Retina (tissue), 1 donor: ENCODE measurements at regions not wholly inside any gene's neighbourhood (a gene's known extent, or its start where the extent isn't known, plus 50 kb on each side); places are given as distances from the start of the nearest gene placed in this dataset.
"Not testable (repeated sequence)": the region's sequence is repeated elsewhere in the genome, so short reads cannot be mapped to it uniquely, and the experiment has no call there.

ENCODE experiments used
- DNase-seq: peaks from one replicate; pipeline ENCODE4 v3.0.0-alpha.2; 2016

DNA sequence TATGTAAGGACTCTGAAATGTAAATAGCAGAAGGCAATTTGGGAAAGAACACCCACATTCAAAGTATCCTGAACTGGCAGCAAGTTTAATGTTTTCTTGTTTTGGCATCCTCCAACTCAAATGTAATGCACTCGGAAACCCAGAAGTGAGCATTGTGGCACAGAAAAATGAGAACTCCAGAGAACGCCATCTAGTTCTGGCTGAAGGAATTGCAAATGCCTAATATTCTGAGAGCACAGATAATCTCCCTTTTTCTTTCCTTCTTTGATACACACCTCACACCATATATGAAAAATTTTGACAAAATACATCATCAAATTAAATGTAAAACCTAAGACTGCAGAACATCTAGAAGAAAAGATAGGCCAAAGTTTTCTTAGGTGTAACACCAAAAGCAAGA is 52.1 kb downstream of the PWWP3B start:
- no peak for DNase-seq

DNA sequence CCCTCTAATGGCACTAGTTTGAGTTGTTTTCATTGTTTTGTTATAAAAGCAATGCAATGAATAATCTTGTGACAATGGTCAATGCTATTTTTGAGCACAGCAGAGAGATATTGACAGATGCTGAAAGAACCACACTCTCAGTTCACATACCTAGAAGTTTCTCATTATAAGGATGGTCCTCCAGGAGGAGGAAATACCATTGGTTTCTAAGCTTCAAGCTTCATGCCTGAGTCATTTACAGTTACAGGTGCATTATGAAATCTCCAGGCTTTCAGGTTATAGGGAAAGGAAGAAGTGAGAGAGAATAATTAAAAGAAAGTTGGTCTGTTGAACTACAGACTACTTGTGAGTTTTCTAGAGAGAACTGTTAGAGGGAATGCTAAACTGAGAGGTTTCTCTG is 75.3 kb downstream of the PWWP3B start:
- no peak for DNase-seq

DNA sequence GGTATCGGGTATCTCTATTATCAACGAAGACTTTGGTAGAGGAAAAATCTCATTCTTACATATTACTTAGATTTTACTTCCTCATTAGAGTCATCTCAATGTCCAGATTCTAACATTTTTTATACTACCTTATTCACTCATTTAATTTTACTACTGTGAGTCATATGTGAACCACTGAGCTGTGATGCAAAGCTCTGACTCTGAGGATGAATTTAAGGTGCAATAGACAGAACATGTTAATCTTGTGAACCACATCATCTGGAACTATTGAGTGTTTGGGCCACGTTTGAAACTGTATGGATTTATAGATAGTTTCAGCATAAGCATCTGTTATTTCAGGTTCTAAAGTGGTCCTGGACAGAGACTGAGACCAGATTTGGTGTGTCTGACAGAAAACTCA is 78.4 kb downstream of the PWWP3B start:
- DNase-seq, result no peak

DNA sequence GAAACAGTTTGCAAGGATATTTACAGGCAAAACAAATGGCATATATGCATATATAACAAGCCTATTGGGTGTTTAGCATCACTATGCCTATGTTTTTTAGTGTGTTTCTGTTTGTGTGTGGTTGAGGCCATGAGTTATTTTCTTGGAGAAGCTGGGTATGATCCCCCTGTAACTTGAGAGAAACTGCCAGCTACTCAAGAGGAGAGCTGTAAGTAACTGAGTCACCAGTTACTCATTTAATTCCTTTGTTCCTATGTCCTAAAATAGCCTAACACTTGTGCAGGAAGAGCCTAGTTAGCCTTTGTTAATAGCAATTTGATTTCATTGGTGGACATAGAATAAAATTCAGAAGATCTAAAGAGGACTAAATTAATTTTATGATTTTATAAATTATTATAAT is 79.1 kb downstream of the PWWP3B start:
- no peak for DNase-seq

DNA sequence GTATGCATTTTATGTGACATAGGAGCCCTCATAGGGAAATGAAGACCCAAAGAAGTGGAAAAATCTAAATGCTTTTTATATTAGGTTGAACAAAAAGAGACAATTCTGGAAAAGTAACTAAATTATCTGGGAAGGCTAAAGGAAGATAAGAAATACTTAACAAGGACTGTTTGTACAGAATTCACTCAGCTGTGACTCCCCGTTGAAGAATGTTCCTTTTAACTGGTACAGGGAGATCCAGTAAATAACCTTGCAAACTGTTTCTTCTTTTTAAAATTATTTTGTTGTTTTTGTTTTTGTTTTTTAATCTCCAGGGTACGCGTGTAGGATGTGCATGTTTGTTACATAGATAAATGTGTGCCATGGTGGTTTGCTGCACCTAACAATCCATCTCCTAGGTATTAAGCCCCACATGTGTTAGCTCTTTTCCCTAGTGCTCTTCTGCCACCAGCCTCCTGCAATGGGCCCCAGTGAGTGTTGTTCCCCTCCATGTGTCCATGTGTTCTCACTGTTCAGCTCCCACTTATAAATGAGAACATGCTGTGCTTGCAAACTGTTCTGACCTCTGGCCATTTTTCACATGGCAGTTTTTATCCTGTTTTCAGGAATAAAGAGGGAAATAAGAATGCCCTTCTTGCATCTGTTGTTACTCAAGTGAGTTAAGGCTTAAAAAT is 81.7 kb downstream of the PWWP3B start:
- no peak for DNase-seq

DNA sequence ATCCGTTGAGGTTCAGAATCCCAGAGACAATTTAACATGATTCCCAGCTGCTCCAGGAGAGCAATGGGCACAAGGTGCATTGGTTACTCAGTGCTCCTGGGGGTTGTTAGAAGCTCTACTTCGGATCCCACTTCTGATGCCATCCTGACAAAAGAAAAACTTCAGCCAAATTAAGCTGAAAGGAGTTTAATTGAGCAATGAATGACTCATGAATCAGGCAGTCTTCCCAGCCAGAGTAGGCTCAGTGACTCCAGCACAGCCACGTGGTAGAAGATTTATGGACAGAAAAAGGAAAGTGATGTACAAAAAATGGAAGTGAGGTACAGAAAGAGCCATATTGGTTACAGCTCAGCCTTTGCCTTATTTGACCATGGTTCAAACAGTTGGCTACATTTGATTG is 95.7 kb downstream of the PWWP3B start:
- no peak for DNase-seq

DNA sequence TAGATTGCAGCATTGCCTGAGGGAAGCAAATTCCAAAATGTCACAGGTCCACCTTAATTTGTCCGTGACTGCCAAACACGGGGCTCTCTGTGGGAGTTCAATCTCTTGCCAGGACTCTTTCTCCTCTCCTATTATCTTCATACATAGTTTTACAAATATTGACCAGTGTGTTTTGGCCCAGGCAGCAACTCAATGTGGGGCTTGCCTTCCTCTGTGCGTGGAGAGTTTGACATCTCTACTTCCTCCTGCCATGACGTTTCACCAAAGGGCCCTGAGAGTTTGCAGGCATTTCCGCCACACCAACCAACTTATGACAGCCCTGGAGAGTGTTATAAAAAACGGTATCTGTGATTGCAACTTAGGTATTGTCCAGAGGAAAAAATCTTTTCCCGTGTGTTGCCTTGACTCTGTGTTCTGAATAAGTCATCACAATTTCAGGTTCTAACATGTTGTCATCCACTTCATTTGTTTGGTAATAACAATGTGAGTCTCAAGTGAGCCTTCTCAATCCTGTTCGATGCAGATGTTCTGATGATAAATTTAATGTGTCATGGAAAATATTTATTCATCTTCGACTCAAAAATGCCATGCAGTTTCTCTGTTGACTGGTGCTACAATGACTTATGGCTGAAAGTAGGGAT is 106.0 kb downstream of the PWWP3B start:
- DNase-seq, result not testable (repeated sequence)

DNA sequence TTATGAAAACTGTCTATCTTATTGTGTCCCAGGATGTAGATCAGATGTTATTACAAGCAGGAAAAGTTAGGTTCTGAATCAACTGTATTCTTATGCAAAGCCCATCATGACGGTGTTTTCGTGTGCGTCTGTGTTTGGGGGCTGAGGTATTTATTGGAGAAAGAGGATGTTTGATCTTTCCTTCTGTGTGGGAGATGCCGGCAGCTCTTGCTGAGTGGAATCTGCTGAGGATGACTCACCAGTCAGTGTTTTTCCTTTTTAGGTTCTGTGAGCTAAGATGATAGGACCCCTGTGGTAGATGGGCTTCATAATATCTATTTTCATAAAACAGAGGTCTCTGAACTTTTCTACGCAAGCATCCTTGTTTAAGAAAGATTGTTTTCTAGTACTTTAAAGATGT is 107.1 kb downstream of the PWWP3B start:
- not testable (repeated sequence) for DNase-seq

DNA sequence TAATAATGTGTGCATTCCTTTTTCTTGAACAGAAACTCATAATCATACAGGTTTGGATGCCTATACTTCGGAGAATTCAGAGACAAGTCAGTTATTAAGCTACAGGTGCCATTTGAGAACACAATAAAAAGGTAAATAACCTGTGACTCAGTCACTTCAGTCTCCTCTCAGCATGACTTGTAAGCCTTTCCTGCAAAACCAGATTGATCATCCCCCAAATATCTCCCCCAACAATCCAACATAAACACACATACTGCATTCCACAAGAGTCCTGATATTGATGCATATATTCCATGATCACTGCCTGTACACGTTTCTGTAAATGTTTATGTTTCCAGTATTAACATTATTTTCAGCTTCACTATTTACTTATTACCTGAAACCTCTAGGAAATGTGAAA is 110.8 kb downstream of the PWWP3B start:
- no peak for DNase-seq

DNA sequence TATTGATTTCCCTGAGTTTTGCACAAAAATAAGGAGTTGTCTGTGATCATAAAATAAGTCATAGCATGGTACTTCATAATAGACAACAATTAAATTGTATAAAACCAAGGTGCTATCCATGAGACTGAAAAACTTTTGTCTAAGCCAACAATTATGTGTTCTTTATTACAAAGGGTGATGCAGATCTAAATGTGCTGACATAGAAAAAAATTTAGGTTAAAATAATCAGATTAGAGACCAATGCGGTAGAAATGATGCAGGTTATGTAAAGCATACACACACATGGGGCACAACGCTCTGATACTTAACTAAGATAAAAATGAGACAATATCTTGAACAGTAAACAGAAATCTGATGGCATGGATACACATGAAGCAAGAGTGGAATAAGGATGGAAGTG is 113.3 kb downstream of the PWWP3B start:
- DNase-seq, result no peak

DNA sequence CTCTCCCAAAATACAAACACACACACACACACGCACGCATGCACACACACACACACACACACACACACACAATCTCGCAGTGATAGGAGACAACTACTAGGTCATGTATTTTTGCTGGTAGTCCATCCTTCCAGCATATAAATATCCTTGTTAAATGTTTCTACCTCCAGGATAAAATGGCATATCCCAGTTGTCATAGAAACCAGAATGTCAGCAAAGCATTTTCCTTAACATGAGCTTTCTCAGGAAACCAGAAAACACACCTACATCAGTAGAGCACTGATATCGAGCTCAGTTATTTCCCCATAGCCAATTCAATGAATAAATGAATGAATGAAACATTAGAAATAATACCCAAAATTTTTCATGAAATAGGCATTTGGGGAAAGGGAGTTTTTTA is 115.7 kb downstream of the PWWP3B start:
- no peak for DNase-seq

DNA sequence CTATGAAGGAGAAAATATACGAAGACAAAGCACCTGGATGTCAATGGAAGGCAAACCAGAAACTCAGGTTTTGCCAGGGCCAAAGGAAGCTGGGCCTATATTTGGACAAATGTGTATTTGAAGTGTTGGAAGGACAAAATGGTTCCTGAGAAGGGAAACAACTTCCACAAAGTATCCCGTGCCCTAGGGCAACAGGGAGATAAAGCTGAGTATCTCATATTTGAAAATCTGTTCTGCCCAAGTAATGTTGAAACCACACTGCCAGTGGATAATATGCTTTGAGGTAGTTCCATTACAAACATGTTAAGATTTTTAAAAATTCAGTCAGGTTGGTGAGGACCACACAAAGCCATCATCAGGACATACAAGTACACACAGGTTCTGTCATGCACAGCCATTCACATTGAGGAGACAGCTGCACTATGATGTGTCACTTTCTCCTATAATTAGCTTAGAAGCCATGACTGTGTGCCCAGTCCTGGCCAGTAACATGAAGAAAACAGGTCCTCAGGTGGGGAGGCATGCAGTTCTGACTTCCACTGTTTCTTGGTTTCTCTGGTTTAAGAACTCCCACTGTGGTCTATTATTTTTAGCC is 116.4 kb downstream of the PWWP3B start:
- no peak for DNase-seq

DNA sequence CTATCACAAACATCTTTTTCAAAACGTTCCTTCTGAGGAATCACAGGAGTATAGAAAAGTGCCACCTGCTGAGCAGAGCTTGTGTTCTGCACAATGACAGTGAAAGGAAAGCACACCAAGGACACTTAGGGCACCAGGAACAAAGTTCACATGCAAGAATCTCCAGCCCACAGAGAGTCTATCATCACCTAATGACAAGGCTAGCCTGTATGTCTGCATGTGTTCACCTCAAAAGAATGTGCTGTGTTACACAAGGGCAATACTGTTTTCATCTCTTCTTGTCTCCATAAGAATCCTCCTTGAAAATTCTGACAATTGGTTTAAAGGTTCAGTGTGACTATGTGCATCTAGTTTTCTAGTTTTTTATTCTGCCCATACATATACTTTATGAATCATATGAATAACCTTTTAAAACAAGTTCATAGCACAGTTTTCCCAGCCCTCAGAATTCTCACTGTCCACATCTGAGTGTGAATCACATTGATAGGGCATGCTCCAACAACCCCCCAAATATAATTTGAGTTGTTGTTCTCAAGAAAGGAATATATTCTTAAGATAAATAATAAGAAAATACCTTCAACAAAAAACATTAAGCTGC is 118.0 kb downstream of the PWWP3B start:
- no peak for DNase-seq

DNA sequence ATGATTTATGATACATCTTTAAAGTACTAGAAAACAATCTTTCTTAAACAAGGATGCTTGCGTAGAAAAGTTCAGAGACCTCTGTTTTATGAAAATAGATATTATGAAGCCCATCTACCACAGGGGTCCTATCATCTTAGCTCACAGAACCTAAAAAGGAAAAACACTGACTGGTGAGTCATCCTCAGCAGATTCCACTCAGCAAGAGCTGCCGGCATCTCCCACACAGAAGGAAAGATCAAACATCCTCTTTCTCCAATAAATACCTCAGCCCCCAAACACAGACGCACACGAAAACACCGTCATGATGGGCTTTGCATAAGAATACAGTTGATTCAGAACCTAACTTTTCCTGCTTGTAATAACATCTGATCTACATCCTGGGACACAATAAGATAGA is 122.7 kb downstream of the PWWP3B start:
- DNase-seq, result not testable (repeated sequence)

DNA sequence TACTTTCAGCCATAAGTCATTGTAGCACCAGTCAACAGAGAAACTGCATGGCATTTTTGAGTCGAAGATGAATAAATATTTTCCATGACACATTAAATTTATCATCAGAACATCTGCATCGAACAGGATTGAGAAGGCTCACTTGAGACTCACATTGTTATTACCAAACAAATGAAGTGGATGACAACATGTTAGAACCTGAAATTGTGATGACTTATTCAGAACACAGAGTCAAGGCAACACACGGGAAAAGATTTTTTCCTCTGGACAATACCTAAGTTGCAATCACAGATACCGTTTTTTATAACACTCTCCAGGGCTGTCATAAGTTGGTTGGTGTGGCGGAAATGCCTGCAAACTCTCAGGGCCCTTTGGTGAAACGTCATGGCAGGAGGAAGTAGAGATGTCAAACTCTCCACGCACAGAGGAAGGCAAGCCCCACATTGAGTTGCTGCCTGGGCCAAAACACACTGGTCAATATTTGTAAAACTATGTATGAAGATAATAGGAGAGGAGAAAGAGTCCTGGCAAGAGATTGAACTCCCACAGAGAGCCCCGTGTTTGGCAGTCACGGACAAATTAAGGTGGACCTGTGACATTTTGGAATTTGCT is 123.8 kb downstream of the PWWP3B start:
- not testable (repeated sequence) for DNase-seq

DNA sequence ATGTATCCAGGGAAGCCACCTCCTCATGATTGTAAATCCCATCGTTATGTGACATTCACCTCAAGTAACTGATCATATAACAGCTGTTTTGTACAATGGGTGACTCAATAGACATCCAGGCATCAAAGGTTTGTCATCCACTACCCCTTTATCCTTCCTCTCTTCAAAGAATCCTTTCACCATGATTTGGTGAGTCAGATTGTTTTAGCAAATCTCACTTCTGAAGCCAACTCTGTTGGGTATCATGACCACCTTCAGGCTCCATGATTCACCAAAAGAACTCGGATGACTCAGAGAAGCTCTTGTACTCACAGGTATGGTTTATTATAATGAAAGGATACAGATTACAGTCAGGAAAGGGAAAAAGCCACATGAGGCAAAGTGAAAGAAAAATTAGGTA is 132.1 kb downstream of the PWWP3B start:
- DNase-seq, result no peak

DNA sequence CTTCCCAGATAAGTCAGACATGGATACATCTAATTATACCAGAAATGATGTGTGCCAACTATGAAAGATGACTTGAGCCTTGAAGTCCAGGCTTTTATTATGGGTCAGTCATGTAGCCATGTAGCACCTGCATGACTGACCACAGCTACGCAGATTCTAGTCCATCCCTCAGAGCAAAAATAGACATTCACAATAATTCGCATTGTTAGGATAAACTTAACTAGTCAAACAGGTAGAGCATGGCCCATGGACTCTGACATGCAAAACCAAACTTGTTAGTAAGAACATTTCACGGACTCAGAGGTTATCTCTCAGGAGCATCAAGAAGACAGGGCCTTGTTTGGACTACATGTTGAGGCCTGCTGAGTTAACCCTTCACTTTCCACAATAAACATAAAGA is 132.6 kb downstream of the PWWP3B start:
- DNase-seq, result no peak

DNA sequence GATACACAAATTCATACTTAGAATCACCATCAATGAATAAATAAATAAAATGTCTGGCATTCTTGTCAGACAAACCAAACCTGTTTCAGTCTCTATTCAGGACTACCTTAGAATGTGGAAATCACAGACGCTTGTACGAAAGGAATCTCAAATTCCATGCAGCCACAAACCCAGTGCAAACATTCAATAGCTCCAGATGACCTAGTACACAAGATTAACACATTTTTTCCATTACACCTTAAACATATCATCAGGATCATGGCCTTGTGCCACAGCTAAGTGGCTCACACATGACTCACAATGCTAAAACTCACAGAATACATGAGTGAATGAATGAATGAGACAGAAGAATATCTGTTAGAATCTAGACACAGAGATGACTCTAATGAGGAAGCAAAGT is 134.2 kb downstream of the PWWP3B start:
- DNase-seq, result no peak

DNA sequence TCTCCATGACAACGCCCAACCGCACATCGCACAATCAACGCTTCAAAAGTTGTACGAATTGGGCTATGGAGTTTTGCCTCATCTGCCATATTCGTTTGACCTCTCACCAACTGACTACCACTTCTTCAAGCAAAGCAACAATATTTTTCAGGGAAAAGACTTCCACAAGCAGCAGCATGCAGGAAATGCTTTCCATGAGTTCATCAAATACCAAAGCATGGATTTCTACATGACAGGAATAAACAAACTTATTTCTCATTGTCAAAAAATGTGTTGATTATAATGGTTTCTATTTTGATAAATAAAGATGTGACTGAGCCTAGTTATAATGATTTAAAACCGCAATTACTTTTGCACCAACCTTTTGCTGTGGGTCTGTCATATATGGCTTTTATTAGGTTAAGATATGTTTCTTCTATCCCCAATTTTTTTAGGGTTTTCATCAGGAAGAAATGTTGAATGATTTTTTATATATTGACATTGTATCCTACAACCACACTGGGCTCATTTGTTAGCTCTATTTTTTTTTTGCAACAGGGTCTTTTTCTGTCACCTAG is 138.4 kb downstream of the PWWP3B start:
- DNase-seq, result no peak

DNA sequence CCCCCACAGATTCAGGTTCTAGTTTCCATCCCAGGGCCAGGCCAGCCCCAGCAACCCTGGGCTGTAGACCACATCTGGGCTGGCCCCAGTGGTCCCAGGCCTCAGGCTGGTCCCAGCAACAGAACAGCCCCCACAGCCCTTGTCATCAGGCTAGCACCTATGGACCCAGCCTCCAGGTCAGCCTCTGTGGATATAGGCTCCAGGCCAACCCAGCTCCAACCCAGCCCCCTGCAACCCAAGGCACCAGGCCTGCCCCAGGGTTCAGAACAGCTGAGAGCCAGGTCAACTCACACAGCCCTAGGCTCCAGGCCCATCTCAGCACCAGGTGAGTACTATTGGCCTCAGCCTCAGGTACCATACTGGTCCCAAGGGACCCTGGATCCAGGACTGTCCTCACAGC is 155.3 kb downstream of the PWWP3B start:
- DNase-seq, result no peak

DNA sequence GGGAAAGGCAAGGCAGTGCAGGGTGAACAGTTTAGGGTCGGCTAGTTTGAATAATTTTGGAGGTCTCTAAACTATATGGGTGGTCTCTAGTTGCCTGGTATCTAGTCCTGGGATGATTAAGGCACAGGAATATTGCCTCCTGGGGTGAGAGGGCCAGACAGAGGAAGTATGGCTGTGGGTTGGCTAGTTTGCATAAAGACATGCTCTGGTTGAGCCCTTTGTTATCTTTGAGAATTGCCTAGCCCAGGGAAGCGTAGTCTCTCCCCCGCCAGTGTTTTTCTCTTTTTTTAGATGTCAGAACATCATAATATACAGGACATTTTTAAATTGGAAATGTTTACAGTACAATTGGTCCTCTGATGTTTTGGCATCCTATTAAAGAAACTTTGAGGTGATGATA is 163.5 kb downstream of the PWWP3B start:
- no peak for DNase-seq

DNA sequence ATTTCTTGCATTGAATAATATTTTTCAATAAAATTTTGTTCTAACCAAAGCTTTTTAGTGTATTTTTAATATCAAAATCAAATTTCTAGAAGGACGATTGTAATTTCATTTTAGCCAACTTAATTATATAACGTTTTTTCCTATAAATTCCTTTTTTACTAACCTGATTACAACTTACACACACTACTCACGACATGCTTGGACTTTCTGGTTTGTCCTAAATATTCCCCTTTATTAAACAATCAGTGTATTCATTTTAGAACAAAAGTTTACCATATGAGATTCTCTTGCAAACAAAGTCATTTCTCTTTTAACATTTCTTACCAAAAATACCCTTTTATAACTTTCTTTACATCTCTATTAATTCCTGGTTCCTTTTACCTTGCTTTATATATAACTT is 173.7 kb downstream of the PWWP3B start:
- DNase-seq, result no peak

DNA sequence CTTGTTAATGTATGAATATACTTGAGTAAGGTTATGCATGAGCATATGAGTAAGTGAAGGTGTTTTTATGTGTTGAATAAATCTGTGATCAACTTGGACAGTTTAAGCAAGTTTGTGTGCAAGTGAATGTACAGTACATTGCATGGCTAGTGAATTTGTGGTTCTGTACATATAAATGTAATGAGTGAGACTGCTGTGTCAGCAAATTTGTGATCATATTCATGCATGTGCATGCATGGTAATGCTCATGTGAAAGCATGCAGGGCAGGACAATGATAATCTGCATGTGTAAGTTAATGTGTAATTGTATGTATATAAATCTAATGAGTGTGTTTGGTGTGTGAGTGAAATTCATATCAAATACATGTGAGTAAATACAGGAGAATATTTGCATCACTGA is 188.5 kb downstream of the PWWP3B start:
- no peak for DNase-seq

DNA sequence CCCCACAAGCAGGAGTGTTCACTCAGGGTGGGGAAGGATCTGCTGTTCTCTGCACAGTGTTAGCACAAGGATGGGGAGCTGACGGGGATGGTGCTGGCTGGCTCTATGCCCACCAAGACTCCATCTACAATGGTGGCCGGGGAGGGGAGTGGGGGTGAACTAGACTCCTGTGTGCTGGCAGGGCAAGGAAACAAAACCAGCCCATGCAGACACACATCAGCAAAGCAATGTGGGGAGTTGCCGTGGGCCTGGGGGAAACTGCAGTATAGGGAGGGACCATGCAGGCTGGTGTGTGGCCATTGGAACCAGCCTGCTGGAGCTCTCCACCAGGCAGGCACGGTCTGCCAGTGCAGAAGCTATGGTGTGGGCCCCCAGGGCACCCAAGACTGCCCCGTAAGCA is 195.1 kb downstream of the PWWP3B start:
- DNase-seq, result no peak
